ENCODE measurements at regions not wholly inside any gene's neighbourhood (a gene's known extent, or its start where the extent isn't known, plus 50 kb on each side); places are given as distances from the start of the nearest gene placed in this dataset.

GRCh38 chr3:69531576-69532546, 146.0 kb upstream of the FRMD4B start:
- no peak for DNase-seq

GRCh38 chr3:69530554-69530953, 144.7 kb upstream of the FRMD4B start:
- no peak for DNase-seq

DNA sequence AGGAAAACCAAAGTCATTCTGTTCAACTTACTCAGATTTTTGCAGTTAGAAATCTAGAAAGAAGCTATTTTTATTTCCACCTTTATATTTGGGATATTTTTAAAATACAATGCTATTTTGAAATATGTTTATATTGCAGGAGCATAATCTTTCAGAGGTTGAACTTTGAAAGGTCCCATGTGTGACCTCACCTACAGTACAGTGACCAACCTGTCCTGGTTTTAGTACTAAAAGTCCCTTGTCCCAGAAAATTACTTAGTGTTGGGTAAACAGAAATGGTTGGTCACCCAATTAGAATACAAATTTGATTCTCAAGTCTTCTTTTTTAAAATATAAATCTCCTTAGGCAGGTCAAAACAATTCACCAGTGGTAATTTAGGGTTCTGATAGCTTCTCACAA, 141.6 kb upstream of the FRMD4B start:
- DNase-seq = no peak

DNA sequence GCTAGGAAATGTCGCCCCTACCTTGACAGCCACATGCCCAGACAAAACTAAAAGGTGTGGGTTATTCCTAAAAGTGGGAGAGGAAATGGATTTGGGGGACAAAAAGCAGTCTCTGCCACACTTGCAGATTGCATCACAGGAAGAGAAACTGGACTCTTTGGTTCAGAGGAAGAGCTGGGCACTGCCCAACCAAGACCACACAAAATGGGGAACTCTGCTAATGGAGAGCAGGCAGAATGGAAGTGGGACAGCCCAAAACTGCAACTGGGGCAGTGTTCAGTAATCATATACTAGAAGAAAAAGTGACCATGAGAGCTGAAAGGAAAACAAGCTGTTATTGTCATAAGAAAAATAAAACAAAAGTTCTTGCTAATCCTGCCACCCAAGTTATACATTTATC, 138.9 kb upstream of the FRMD4B start:
- DNase-seq = no peak

GRCh38 chr3:69521286-69521685, 135.4 kb upstream of the FRMD4B start:
- no peak for DNase-seq

GRCh38 chr3:69511361-69511760, 125.5 kb upstream of the FRMD4B start:
- no peak for DNase-seq

DNA sequence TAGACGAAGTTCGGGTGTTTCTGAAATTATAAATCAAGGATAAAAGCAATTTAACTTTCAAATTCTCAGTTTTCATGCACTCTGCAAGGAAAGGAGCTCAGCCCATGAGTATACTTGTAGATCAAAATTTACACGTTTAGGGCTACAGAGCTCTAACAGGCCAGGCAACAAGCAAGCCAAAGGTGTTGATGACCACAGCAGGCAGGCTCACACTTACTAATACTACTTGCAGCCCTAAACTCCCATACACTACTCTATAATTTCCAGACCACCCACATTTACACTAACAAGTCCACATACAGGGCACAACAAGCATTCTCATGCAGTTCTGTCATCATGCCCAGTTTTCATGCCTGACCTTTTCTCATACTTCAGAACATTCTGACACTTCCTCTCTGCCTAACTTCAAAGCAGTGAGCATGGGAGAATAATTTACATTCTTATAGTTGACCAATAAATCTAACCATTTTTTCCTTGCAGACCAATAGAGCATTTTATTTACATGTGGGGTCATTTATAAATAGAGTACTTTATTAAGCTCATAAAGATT, 124.7 kb upstream of the FRMD4B start:
- DNase-seq = no peak

DNA sequence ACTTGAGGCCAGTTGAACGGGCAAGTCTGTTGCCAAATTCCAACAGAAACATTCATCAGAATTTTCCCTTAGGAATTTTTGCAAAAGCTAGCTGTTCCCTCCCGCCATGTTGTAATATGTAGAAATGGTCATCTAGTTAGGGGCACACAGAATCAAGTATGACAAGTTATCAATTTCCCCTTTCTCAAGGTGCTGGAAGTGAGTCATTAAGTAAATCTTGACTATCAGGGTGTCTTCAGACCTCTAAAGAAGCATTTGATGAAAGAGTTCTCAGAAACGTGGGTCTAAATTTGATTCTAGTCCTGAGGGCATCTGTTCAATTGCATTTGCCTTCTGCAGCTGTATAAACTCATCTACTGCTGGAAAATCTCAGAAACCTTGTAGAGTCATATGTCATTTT, 123.4 kb upstream of the FRMD4B start:
- no peak for DNase-seq

DNA sequence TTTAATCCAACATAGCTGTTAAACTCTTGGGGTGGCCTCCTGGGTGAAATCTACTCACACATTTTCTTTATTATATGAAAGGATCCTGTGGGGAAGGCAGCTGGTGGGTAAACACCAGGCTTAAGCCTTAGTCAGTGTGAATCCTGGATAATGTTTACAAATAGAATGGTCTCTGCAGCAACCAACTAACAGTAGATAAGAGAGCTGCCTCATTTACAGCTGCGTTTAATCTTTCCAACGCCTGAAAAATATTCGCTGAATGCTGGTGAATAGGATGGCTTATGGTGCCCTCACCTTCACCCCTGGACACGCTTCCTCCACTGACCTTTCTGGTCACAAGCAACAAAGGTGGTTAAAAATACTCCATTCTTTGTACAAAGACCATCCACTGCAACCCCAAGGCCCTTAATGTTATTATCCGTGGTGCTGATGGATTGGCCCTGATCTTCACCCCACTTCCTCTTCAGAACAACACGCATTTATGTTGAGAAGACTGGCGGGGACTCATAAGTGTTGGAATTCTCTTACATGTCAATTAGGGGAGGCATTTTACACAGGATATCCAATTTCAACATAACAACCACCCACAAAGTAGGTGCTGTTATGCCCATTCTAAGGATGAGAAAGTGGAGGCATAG, 120.0 kb upstream of the FRMD4B start:
- DNase-seq = no peak

DNA sequence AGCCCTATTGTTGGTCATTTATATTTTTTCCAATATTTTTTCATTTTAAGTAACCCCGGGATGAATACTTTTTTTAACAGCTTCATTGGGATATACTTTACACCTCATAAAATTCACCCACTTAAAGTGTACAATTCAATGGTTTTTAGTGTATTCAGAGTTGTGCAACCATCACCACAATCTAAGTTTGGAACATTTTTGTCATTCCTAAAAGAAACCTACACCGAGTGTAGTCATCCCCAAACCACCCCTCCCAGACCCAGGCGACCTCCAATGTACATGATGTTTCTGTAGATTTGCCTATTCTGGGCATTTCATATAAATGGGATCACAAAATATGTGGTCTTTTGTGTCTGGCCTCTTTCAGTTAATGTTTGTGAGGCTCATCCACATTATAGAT, 118.3 kb upstream of the FRMD4B start:
- no peak for DNase-seq

DNA sequence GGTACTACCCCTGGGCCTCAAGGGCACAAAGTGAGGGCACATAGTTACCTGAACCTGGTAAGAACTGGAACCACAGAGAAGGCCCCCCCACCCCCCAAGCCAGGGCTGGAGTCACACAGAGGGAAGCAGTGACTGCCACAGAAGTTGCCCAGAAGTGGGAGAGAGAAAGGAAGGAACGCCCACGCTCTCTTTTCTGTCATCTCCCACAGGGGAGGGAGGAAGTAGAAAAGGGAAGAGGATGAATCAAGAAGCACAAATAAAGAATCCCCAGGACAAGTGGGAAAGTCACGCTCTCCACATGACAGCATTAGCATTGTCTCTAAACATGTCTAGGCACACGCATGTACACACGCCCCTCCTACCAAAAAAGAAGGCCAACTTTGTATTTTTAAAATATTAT, 114.7 kb upstream of the FRMD4B start:
- DNase-seq = no peak

- no peak for DNase-seq
Observed at GRCh38 chr3:69499899-69500421, 114.1 kb upstream of the FRMD4B start.

GRCh38 chr3:69499422-69499821, 113.5 kb upstream of the FRMD4B start:
- DNase-seq = no peak

DNA sequence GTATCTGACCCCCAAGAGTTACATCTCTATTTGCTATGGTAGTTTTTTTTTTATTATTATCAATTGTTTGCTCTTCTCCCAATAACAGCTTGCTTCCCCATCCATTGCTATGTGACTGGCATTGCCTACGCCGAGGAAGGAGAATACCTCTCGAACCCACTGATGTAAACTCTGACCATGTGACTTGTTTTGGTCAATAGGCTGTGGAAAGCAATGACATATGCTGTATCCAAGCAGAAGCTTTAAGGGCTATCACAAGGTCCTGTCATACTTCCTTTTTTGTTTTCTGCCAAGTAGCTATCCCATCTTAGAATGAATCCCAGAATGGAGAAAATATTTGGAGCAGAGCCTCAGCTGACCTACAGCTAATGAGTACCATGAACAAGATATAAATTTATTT, 111.0 kb upstream of the FRMD4B start:
- no peak for DNase-seq

DNA sequence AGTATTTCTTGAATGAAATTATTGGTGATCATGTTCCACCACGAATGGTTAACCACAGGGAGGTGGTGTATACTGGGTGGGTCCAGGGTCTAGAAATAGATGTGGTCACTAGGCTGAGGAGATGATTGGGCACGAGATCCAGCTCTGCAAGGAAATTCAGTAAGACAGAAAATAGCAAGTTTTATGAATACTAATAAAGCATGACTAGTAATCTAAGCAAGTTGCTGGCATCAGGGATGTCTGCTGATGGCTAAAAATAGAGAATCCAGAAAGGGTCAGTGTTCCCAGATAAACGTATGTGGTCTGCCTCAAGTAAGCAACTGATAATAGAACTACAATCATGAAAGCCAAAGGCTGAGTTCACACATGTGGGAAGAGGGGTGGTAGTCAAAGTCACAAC, 108.3 kb upstream of the FRMD4B start:
- no peak for DNase-seq

DNA sequence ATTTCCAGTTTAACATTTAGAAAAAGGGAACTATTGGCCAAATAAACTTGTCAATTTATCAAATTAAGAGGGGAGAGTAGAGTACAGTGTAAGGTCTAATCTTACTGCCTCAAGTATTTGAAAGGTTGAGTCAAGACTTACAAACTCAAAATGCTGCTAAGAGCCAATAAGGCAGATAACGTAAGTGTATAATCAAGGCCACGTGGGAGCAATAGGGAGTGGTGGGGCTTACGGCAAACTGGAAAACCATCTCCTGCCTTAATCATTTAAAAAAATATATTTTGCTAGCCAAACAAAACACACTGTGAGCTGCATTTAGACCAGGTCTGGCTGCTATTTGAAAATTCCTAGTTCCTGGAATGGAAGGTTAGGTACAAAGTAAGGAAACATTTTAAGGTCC, 107.3 kb upstream of the FRMD4B start:
- DNase-seq = no peak

DNA sequence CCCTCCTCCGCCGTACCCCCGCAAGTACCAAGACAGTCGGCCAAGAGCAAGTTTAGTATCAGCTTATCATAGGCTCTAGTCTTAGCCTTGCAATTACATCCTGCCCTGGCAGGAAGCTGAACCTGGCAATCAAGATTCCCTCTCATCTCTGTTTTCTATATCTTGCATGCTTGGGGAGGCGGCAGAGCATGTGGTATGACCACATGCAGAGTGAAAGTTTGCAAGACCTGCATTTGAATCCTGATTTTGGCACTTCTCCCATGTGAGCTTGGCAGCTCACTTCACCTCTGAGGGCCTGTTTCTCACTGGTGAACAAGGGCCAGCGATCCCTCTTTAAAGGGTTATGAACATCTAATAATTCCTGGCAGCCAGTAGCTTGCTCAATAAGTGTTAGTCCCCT, 106.1 kb upstream of the FRMD4B start:
- DNase-seq = no peak

DNA sequence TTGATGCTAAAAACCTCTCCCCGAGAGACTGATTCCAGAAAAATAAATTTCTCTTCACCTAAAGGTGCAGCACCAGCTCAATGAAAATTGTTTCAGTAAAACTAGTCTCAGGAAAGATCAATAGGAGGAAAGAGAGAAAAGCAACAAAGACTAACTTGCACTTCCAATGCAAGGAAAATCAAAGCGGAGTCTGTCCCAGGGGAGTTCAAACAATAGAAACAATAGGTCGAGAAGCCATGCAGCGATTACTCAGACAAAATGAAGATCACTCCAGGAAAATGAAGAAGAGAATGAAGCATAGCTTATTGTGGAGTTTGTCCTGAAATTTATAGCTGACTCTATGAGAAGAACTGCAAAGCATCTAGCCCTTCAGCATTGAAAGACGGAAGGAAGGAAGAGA, 105.1 kb upstream of the FRMD4B start:
- DNase-seq = no peak

- DNase-seq = no peak
Observed at GRCh38 chr3:69490235-69490634, 104.3 kb upstream of the FRMD4B start.

- DNase-seq = no peak
Observed at GRCh38 chr3:69488026-69488425, 102.1 kb upstream of the FRMD4B start.

DNA sequence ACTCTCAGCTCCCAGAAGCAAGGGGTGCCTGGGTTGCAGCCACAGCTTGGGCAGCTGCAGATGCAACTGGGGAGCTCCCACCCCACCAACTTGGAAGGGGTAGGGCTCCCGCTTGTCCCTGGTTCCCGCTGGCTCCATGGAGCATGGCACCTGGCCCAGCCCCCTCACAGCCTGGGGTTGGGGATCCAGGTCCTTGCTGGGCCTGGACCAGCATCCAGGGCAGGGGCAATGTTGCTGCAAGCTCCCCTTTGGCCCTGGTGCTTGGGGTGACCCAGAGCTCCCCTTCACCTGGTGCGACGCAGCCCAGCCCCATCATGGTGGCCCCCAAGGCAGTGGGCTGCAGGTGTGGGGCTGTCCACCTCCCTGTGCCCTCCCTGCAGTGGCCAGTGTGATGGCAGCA, 99.6 kb upstream of the FRMD4B start:
- DNase-seq = no peak

GRCh38 chr3:69484507-69485393, 98.9 kb upstream of the FRMD4B start:
- DNase-seq = no peak

- no peak for DNase-seq
Observed at GRCh38 chr3:69483449-69483848, 97.6 kb upstream of the FRMD4B start.
